GM23338 (cell line): ENCODE measurements at regions not wholly inside any gene's neighbourhood (a gene's known extent, or its start where the extent isn't known, plus 50 kb on each side); places are given as distances from the start of the nearest gene placed in this dataset.

Experiments
- ATAC-seq: fragments of 200-7000 bp; cut with Tn5 transposase; 3 replicates; pipeline ENCODE4 v1.9.1; 2020
- DNase-seq: peaks from one replicate; pipeline ENCODE4 v3.0.0-alpha.2; 2015; ENCODE audit warnings: low spot score
- H2AFZ ChIP-seq: fragments of 200-600 bp; sonication (generic); 2 replicates; pipeline ENCODE4 v1.8.0; 2016; ENCODE audit warnings: antibody characterized with exemption, mild to moderate bottlenecking, moderate library complexity
- H3F3A ChIP-seq: fragments of 200-600 bp; sonication (generic); replicated peaks from 2 replicates; pipeline ENCODE4 v1.8.0; 2017; ENCODE audit warnings: antibody characterized with exemption, mixed run types, low read depth
- H3K27ac ChIP-seq: fragments of 200-600 bp; sonication (generic); 2 replicates; pipeline ENCODE4 v1.6.1; 2016; ENCODE audit warnings: low read depth
- H3K27me3 ChIP-seq: fragments of 200-600 bp; sonication (generic); 2 replicates; pipeline ENCODE4 v1.8.0; 2016; ENCODE audit warnings: mild to moderate bottlenecking, mixed run types, moderate library complexity; ENCODE audit not compliant: insufficient read depth
- H3K36me3 ChIP-seq: fragments of 200-600 bp; sonication (generic); 2 replicates; pipeline ENCODE4 v1.8.0; 2016; ENCODE audit warnings: mild to moderate bottlenecking; ENCODE audit not compliant: insufficient read depth
- H3K4me1 ChIP-seq: fragments of 200-600 bp; sonication (generic); 2 replicates; pipeline ENCODE4 v1.8.0; 2016; ENCODE audit warnings: mild to moderate bottlenecking, moderate library complexity; ENCODE audit not compliant: insufficient read depth
- H3K4me2 ChIP-seq: fragments of 200-600 bp; sonication (generic); 2 replicates; pipeline ENCODE4 v1.7.1; 2017; ENCODE audit warnings: mixed run types
- H3K4me3 ChIP-seq: fragments of 200-600 bp; sonication (generic); 2 replicates; pipeline ENCODE4 v1.6.1; 2016; ENCODE audit warnings: mixed run types
- H3K79me2 ChIP-seq: fragments of 200-600 bp; sonication (generic); replicated peaks from 2 replicates; pipeline ENCODE4 v1.8.0; 2017; ENCODE audit warnings: mild to moderate bottlenecking; ENCODE audit not compliant: insufficient read depth
- H3K9me2 ChIP-seq: fragments of 200-600 bp; sonication (generic); 2 replicates; pipeline ENCODE4 v1.8.0; 2017; ENCODE audit not compliant: insufficient read depth
- H4K20me1 ChIP-seq: fragments of 200-600 bp; sonication (generic); replicated peaks from 2 replicates; pipeline ENCODE4 v1.8.0; 2017; ENCODE audit warnings: mild to moderate bottlenecking; ENCODE audit not compliant: insufficient read depth
- H3K27ac Mint-ChIP-seq: 2 replicates; pipeline ENCODE4 v1.8.0; 2020; ENCODE audit warnings: inconsistent platforms, mild to moderate bottlenecking, moderate library complexity, mixed read lengths
- H3K27me3 Mint-ChIP-seq: 3 replicates; pipeline ENCODE4 v1.8.0; 2022; ENCODE audit warnings: low read depth, mild to moderate bottlenecking, moderate library complexity, mixed read lengths, inconsistent platforms; ENCODE audit not compliant: insufficient read depth, poor library complexity
- H3K36me3 Mint-ChIP-seq: 3 replicates; pipeline ENCODE4 v1.8.0; 2021; ENCODE audit warnings: low read depth, mild to moderate bottlenecking, inconsistent platforms, moderate library complexity, mixed read lengths
- H3K4me1 Mint-ChIP-seq: 3 replicates; pipeline ENCODE4 v1.8.0; 2020; ENCODE audit warnings: mild to moderate bottlenecking, inconsistent platforms, mixed read lengths
- H3K4me3 Mint-ChIP-seq: 3 replicates; pipeline ENCODE4 v1.8.0; 2021; ENCODE audit warnings: moderate library complexity, mild to moderate bottlenecking, inconsistent platforms, mixed read lengths
- H3K9me3 Mint-ChIP-seq: 3 replicates; pipeline ENCODE4 v1.8.0; 2020; ENCODE audit warnings: moderate library complexity, mild to moderate bottlenecking, inconsistent platforms, mixed read lengths
- CREB1 ChIP-seq: fragments of 250-450 bp; sonication (Bioruptor Pico); IDR thresholded peaks from 2 replicates; pipeline ENCODE4 v1.5.0; 2020; ENCODE audit warnings: low read depth, mild to moderate bottlenecking, moderate library complexity
- EZH2 ChIP-seq: fragments of 200-600 bp; sonication (generic); IDR thresholded peaks from one replicate; pipeline ENCODE4 v1.8.0; 2017; ENCODE audit warnings: antibody characterized with exemption, mild to moderate bottlenecking, low read depth; ENCODE audit not compliant: unreplicated experiment
- EZH2phosphoT487 ChIP-seq: fragments of 200-600 bp; sonication (generic); IDR thresholded peaks from one replicate; pipeline ENCODE4 v1.8.1; 2018; ENCODE audit warnings: antibody characterized with exemption; ENCODE audit not compliant: unreplicated experiment
- JUNB ChIP-seq: IDR thresholded peaks from one replicate; pipeline ENCODE4 v1.6.1; 2016; ENCODE audit warnings: antibody characterized with exemption; ENCODE audit not compliant: unreplicated experiment
- NANOG ChIP-seq: IDR thresholded peaks from 2 replicates; pipeline ENCODE4 v1.6.1; 2016; ENCODE audit warnings: antibody characterized with exemption, borderline replicate concordance
- POLR2AphosphoS5 ChIP-seq: IDR thresholded peaks from 2 replicates; pipeline ENCODE4 v1.6.1; 2016; ENCODE audit warnings: antibody characterized with exemption, low read depth
- STAT1 ChIP-seq: IDR thresholded peaks from one replicate; pipeline ENCODE4 v1.6.1; 2016; ENCODE audit warnings: antibody characterized with exemption; ENCODE audit not compliant: unreplicated experiment
- ZNF114 ChIP-seq: fragments of 250-450 bp; sonication (Bioruptor Pico); IDR thresholded peaks from 2 replicates; pipeline ENCODE4 v1.5.0; 2020; ENCODE audit warnings: mild to moderate bottlenecking, moderate library complexity
- ZNF331 ChIP-seq: fragments of 250-450 bp; sonication (Bioruptor Pico); IDR thresholded peaks from 2 replicates; pipeline ENCODE4 v1.5.0; 2020; ENCODE audit warnings: low read depth, mild to moderate bottlenecking, moderate library complexity
- TF ChIP-seq, protein P1 (sequence below), 2 experiments: fragments of 200-600 bp in 1 of 2; sonication (generic) in 1 of 2; conservative IDR thresholded peaks; 2 replicates each; pipeline versions ENCODE4 v1.5.1 to v1.6.1; 2016 to 2017; ENCODE audit warnings: antibody characterized with exemption in 2 of 2, low read depth in 2 of 2, mild to moderate bottlenecking in 2 of 2, moderate library complexity in 1 of 2
- TF ChIP-seq, protein P2 (sequence below): IDR thresholded peaks from 2 replicates; pipeline ENCODE4 v1.6.1; 2016; ENCODE audit warnings: antibody characterized with exemption
- TF ChIP-seq, protein P3 (sequence below): IDR thresholded peaks from one replicate; pipeline ENCODE4 v1.6.1; 2018; ENCODE audit warnings: antibody characterized with exemption; ENCODE audit not compliant: unreplicated experiment
- TF ChIP-seq, protein P4 (sequence below): fragments of 250-450 bp; sonication (Bioruptor Pico); IDR thresholded peaks from 2 replicates; pipeline ENCODE4 v1.5.0; 2020; ENCODE audit warnings: mild to moderate bottlenecking, moderate library complexity

DNA sequence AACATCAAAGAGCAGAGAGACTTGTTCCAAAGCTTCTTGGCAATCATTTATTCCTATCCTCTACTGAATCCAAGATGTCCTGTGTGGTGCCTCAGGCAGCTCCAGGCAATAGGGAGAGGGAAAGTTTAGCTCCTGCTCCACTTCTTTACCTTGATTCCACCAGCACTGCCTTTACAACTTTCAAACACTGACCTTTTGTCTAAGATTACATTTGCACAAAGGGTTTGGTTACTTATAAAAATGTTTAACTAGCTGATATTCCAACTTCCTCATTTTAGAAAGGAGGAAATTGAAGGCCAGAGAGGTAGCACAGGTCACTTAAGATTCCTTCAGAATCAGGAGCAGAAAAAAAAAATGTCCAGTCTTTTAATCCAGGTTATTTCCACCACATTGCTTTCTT, 192.7 kb downstream of the BTG1 start (continued):
- TF ChIP-seq, protein P1, sequence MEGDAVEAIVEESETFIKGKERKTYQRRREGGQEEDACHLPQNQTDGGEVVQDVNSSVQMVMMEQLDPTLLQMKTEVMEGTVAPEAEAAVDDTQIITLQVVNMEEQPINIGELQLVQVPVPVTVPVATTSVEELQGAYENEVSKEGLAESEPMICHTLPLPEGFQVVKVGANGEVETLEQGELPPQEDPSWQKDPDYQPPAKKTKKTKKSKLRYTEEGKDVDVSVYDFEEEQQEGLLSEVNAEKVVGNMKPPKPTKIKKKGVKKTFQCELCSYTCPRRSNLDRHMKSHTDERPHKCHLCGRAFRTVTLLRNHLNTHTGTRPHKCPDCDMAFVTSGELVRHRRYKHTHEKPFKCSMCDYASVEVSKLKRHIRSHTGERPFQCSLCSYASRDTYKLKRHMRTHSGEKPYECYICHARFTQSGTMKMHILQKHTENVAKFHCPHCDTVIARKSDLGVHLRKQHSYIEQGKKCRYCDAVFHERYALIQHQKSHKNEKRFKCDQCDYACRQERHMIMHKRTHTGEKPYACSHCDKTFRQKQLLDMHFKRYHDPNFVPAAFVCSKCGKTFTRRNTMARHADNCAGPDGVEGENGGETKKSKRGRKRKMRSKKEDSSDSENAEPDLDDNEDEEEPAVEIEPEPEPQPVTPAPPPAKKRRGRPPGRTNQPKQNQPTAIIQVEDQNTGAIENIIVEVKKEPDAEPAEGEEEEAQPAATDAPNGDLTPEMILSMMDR (conservative IDR thresholded peaks at IDR 0.05; ENCODE audit: low read depth in 2 of 2): no peak
- TF ChIP-seq CREB1 (CRISPR knock-in tag): no peak
- TF ChIP-seq ZNF114 (CRISPR knock-in tag): no peak
- TF ChIP-seq POLR2AphosphoS5: no peak
- no peak for TF ChIP-seq EZH2

DNA sequence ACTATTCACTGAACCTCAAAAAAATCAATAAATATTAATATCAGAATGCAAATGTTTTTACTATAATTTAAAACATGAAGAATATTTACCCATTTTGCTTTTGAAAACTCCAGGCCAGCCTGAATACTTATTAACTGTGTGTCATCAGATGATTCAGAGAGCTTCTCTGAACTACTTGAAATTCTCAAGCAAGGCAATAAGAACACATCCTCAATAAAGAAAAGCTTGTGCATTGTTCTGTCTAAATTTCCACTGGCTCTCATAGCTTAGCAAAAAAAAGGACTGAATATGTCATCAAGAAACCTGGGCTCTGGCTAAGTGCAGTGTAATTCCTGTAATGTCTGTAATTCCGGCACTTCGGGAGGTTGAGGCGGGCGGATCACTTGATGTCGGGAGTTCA, 194.1 kb downstream of the BTG1 start:
- Histone ChIP-seq H3K27me3 (no peaks in the 10 kb centered on the region), H3F3A (no peaks in the 10 kb centered on the region), H3K27ac (no peak overlapping the region), H4K20me1 (no peaks in the 10 kb centered on the region), H3K36me3 (no peaks in the 10 kb centered on the region), H3K9me2 (no peaks in the 10 kb centered on the region), H3K79me2 (no peaks in the 10 kb centered on the region), H3K4me2 (no peak overlapping the region), H3K4me3 (no peak overlapping the region), H3K4me1 (no peaks in the 10 kb centered on the region), H2AFZ (no peak overlapping the region)
- no peak overlapping the region for H3K27ac Mint-ChIP-seq
- H3K27me3 Mint-ChIP-seq: no peaks in the 10 kb centered on the region
- H3K4me1 Mint-ChIP-seq: no peaks in the 10 kb centered on the region
- H3K36me3 Mint-ChIP-seq: no peaks in the 10 kb centered on the region
- no peak overlapping the region for H3K4me3 Mint-ChIP-seq
- ATAC-seq (no peak), DNase-seq (no peak)
- no peaks in the 10 kb centered on the region for H3K9me3 Mint-ChIP-seq
- TF ChIP-seq, protein P2, sequence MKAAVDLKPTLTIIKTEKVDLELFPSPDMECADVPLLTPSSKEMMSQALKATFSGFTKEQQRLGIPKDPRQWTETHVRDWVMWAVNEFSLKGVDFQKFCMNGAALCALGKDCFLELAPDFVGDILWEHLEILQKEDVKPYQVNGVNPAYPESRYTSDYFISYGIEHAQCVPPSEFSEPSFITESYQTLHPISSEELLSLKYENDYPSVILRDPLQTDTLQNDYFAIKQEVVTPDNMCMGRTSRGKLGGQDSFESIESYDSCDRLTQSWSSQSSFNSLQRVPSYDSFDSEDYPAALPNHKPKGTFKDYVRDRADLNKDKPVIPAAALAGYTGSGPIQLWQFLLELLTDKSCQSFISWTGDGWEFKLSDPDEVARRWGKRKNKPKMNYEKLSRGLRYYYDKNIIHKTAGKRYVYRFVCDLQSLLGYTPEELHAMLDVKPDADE: no peak
- TF ChIP-seq STAT1 (no peak), EZH2phosphoT487 (no peak), ZNF331 (CRISPR knock-in tag) (no peak), JUNB (no peak), CREB1 (CRISPR knock-in tag) (no peak), POLR2AphosphoS5 (no peak), EZH2 (no peak), NANOG (no peak)
- TF ChIP-seq, protein P3, sequence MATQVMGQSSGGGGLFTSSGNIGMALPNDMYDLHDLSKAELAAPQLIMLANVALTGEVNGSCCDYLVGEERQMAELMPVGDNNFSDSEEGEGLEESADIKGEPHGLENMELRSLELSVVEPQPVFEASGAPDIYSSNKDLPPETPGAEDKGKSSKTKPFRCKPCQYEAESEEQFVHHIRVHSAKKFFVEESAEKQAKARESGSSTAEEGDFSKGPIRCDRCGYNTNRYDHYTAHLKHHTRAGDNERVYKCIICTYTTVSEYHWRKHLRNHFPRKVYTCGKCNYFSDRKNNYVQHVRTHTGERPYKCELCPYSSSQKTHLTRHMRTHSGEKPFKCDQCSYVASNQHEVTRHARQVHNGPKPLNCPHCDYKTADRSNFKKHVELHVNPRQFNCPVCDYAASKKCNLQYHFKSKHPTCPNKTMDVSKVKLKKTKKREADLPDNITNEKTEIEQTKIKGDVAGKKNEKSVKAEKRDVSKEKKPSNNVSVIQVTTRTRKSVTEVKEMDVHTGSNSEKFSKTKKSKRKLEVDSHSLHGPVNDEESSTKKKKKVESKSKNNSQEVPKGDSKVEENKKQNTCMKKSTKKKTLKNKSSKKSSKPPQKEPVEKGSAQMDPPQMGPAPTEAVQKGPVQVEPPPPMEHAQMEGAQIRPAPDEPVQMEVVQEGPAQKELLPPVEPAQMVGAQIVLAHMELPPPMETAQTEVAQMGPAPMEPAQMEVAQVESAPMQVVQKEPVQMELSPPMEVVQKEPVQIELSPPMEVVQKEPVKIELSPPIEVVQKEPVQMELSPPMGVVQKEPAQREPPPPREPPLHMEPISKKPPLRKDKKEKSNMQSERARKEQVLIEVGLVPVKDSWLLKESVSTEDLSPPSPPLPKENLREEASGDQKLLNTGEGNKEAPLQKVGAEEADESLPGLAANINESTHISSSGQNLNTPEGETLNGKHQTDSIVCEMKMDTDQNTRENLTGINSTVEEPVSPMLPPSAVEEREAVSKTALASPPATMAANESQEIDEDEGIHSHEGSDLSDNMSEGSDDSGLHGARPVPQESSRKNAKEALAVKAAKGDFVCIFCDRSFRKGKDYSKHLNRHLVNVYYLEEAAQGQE: no peak
- TF ChIP-seq, protein P4, sequence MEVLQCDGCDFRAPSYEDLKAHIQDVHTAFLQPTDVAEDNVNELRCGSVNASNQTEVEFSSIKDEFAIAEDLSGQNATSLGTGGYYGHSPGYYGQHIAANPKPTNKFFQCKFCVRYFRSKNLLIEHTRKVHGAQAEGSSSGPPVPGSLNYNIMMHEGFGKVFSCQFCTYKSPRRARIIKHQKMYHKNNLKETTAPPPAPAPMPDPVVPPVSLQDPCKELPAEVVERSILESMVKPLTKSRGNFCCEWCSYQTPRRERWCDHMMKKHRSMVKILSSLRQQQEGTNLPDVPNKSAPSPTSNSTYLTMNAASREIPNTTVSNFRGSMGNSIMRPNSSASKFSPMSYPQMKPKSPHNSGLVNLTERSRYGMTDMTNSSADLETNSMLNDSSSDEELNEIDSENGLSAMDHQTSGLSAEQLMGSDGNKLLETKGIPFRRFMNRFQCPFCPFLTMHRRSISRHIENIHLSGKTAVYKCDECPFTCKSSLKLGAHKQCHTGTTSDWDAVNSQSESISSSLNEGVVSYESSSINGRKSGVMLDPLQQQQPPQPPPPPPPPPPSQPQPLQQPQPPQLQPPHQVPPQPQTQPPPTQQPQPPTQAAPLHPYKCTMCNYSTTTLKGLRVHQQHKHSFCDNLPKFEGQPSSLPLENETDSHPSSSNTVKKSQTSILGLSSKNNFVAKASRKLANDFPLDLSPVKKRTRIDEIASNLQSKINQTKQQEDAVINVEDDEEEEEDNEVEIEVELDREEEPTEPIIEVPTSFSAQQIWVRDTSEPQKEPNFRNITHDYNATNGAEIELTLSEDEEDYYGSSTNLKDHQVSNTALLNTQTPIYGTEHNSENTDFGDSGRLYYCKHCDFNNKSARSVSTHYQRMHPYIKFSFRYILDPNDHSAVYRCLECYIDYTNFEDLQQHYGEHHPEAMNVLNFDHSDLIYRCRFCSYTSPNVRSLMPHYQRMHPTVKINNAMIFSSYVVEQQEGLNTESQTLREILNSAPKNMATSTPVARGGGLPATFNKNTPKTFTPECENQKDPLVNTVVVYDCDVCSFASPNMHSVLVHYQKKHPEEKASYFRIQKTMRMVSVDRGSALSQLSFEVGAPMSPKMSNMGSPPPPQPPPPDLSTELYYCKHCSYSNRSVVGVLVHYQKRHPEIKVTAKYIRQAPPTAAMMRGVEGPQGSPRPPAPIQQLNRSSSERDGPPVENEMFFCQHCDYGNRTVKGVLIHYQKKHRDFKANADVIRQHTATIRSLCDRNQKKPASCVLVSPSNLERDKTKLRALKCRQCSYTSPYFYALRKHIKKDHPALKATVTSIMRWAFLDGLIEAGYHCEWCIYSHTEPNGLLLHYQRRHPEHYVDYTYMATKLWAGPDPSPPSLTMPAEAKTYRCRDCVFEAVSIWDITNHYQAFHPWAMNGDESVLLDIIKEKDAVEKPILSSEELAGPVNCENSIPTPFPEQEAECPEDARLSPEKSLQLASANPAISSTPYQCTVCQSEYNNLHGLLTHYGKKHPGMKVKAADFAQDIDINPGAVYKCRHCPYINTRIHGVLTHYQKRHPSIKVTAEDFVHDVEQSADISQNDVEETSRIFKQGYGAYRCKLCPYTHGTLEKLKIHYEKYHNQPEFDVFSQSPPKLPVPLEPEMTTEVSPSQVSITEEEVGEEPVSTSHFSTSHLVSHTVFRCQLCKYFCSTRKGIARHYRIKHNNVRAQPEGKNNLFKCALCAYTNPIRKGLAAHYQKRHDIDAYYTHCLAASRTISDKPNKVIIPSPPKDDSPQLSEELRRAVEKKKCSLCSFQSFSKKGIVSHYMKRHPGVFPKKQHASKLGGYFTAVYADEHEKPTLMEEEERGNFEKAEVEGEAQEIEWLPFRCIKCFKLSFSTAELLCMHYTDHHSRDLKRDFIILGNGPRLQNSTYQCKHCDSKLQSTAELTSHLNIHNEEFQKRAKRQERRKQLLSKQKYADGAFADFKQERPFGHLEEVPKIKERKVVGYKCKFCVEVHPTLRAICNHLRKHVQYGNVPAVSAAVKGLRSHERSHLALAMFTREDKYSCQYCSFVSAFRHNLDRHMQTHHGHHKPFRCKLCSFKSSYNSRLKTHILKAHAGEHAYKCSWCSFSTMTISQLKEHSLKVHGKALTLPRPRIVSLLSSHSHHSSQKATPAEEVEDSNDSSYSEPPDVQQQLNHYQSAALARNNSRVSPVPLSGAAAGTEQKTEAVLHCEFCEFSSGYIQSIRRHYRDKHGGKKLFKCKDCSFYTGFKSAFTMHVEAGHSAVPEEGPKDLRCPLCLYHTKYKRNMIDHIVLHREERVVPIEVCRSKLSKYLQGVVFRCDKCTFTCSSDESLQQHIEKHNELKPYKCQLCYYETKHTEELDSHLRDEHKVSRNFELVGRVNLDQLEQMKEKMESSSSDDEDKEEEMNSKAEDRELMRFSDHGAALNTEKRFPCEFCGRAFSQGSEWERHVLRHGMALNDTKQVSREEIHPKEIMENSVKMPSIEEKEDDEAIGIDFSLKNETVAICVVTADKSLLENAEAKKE (CRISPR knock-in tag): no peak
